ENCODE measurements at regions not wholly inside any gene's neighbourhood (a gene's known extent, or its start where the extent isn't known, plus 50 kb on each side); places are given as distances from the start of the nearest gene placed in this dataset.

DNA sequence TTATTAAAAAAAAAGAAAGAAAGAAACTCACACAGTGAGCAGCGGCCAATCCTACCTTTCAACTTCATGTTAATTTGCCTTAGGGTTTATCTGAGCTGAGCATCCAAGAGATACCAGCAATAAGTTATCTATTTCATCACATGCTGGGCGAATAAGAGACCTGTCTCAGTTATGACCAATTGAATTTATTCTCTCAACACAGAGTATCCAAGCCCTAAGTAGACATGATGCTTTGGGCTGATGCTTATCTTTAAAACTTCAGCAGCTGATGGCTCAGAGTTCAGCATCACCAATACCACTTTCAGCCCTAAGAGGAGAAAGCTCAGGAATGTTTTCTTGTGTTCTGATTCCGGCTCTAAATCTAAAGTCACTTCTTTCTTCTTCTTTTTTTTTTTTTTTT is 489.0 kb upstream of the ZFHX3 start:
- peaks cover 2% of the 10 kb centered on the region for H3K27me3 ChIP-seq (ENCODE audit: control insufficient read depth, insufficient read depth, low read length)
- H3K4me3 ChIP-seq (ENCODE audit: low read length): no peak overlapping the region
- WGBS (ENCODE audit: insufficient coverage): no CpG with 5 or more reads among the region's 3 CpGs

DNA sequence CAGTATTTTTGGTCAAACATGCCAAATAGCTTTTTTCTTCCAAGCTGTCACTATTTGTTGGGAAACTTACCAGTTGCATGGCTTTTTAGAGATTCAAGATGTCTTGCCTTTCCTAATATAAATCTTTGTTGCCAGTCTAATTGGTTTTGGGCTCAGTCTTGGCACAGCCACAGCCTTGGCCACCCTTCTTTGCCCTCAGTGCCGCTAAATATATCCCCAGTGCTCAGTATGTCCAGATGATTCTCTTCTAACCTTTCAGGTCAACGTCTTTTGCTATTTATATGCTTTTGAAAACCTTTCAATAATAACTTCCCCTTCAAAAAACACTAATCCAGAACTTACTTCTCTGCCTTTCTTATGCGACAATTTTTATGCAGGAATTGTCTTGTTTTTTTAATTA is 483.1 kb upstream of the ZFHX3 start:
- H3K27ac ChIP-seq (ENCODE audit: low read length): no peak overlapping the region
- WGBS (ENCODE audit: insufficient coverage): 50% methylated on average over 1 of the region's 3 CpGs

More for the DNA sequence above, 489.0 kb upstream of the ZFHX3 start:
- no peaks in the 10 kb centered on the region for H3K36me3 ChIP-seq (ENCODE audit: control insufficient read depth, insufficient read depth, low read length)
- no peak overlapping the region for H3K27ac ChIP-seq (ENCODE audit: low read length)
- no peaks in the 10 kb centered on the region for H3K4me1 ChIP-seq (ENCODE audit: control insufficient read depth, insufficient read depth, low read length)
- DNase-seq: no peak
- no peaks in the 10 kb centered on the region for H3K9me3 ChIP-seq (replicated peaks; ENCODE audit: control insufficient read depth, low read depth, low read length)

DNA sequence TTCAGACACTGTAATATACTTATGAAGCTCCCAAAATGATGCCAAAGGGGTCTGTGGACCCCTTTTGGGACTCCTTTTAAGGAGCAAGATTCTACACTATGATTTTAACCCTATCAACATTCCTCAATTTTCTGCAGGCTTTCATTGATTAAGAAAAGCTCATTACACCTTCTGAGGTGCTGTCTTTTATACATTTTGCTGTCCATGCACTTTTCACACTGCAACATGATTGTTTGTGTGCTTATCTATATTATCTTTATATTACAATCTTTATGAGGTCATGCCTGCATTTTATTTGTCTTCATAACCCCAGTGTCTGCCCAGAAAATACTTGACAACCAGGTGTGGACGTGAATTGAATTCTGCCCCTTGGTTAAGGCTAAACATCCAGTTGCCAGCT is 482.6 kb upstream of the ZFHX3 start:
- Histone ChIP-seq H3K4me3 (ENCODE audit: low read length) (no peak overlapping the region), H3K4me1 (ENCODE audit: control insufficient read depth, insufficient read depth, low read length) (peaks cover 5% of the 10 kb centered on the region), H3K27me3 (ENCODE audit: control insufficient read depth, insufficient read depth, low read length) (no peaks in the 10 kb centered on the region), H3K9me3 (replicated peaks; ENCODE audit: control insufficient read depth, low read depth, low read length) (no peaks in the 10 kb centered on the region), H3K27ac (ENCODE audit: low read length) (no peak overlapping the region), H3K36me3 (ENCODE audit: control insufficient read depth, insufficient read depth, low read length) (no peaks in the 10 kb centered on the region)
- WGBS (ENCODE audit: insufficient coverage): 45% methylated on average over 1 of the region's 1 CpG
- no peak for DNase-seq

More for the DNA sequence above, 483.1 kb upstream of the ZFHX3 start:
- H3K36me3 ChIP-seq (ENCODE audit: control insufficient read depth, insufficient read depth, low read length): no peaks in the 10 kb centered on the region
- peaks cover 5% of the 10 kb centered on the region for H3K4me1 ChIP-seq (ENCODE audit: control insufficient read depth, insufficient read depth, low read length)
- H3K4me3 ChIP-seq (ENCODE audit: low read length): no peak overlapping the region
- H3K9me3 ChIP-seq (replicated peaks; ENCODE audit: control insufficient read depth, low read depth, low read length): no peaks in the 10 kb centered on the region
- DNase-seq: no peak
- no peaks in the 10 kb centered on the region for H3K27me3 ChIP-seq (ENCODE audit: control insufficient read depth, insufficient read depth, low read length)

DNA sequence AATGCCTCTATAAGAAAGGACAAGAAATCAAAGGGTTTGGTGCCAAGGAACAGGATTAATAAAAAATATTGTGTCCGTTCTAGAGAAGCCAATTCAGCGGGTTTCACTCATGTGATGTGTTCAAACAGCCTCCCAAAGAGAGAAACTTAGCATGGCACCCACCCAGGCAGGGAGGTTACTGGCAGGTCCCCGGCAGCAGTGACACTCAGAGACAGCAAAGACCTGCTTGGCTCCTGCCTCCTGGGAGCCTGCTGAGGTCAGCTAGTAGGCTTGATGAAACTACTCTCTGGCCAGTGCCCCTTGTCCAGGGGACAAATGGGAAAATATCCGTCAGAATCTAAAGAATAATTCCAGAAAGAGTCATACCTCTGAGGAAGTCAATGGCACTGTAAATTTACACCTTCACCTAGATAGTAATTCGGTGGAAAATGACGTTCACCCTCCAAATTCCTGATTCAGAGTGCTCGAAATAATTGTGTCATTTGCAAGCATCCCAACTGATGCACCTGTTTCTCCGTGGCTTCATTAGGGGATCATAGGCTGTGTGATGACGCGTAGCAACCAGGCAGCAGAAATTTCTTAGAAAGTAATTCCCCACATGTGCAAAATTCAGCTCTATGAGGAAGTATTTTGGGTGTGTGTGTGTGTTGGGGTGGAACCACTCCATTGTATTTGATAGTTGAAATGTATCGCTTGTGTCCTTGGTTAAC is 481.5 kb upstream of the ZFHX3 start:
- Histone ChIP-seq H3K27me3 (ENCODE audit: control insufficient read depth, insufficient read depth, low read length) (no peaks in the 10 kb centered on the region), H3K4me3 (ENCODE audit: low read length) (no peak overlapping the region), H3K4me1 (ENCODE audit: control insufficient read depth, insufficient read depth, low read length) (peaks cover 5% of the 10 kb centered on the region), H3K9me3 (replicated peaks; ENCODE audit: control insufficient read depth, low read depth, low read length) (no peaks in the 10 kb centered on the region), H3K36me3 (ENCODE audit: control insufficient read depth, insufficient read depth, low read length) (no peaks in the 10 kb centered on the region), H3K27ac (ENCODE audit: low read length) (no peak overlapping the region)
- WGBS (ENCODE audit: insufficient coverage): 82% methylated on average over 6 of the region's 11 CpGs
- no peak for DNase-seq

DNA sequence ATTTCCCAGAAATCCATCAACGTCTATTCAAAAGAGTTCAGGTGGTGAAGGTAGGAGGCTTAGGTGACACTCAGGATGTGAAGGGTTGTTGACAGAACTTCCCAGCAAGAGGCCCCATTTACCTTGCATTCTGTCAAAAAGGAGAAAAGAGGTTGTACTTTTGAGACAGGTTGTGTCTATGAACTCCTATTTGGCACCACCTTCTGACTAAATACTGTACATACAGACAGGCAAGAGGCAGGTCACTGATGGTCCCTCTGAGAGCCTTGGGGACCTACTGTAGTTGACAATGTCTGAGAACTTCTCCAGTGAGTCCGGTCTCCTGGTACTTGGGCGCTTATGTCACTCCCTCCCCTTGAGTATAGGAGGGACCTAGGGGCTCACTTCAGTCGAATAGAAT is 479.3 kb upstream of the ZFHX3 start:
- H3K27ac ChIP-seq (ENCODE audit: low read length): no peak overlapping the region
- H3K36me3 ChIP-seq (ENCODE audit: control insufficient read depth, insufficient read depth, low read length): no peaks in the 10 kb centered on the region
- DNase-seq: no peak
- peaks cover 5% of the 10 kb centered on the region for H3K4me1 ChIP-seq (ENCODE audit: control insufficient read depth, insufficient read depth, low read length)
- WGBS (ENCODE audit: insufficient coverage): 90% methylated on average over 2 of the region's 4 CpGs
- no peaks in the 10 kb centered on the region for H3K27me3 ChIP-seq (ENCODE audit: control insufficient read depth, insufficient read depth, low read length)
- no peak overlapping the region for H3K4me3 ChIP-seq (ENCODE audit: low read length)
- H3K9me3 ChIP-seq (replicated peaks; ENCODE audit: control insufficient read depth, low read depth, low read length): no peaks in the 10 kb centered on the region

DNA sequence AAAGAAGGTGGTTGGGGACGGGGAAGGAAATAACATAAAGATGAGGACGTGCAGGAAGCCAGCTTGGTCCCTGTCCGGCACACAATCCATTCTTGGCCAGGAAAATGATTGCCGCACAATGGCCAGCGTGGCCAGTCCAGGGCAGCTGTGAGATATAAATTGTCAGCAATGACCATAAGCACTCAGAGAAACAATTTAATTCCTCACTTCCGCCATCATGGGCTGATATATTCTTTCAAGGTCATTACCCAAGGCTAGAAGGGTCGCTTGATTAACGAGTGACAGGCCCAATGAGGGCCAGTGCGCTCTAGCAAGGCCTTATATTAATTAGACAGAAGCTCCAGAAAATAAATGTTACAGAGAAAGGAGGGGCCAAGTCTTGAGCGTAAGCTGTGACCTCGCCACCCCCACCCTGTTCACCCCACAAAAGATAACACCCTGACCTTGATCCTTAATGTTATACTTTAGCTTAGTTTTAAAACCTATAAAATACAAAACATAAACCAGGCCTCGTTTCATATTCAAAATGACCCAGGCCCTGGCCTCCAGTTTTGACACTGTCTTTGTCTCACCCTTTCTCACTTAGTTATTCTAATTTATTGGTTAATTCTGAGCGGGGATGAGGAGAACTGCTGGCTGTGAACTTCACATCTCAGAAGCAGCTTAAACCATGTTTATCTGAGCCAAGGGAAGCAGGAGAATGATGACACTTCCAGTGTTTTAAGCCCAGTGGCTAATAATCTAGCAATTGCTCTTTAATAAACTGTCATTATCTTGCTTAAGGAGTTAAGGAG is 478.3 kb upstream of the ZFHX3 start:
- H3K4me3 ChIP-seq (ENCODE audit: low read length): no peak overlapping the region
- H3K27me3 ChIP-seq (ENCODE audit: control insufficient read depth, insufficient read depth, low read length): no peaks in the 10 kb centered on the region
- H3K4me1 ChIP-seq (ENCODE audit: control insufficient read depth, insufficient read depth, low read length): peaks cover 5% of the 10 kb centered on the region
- DNase-seq: no peak
- H3K27ac ChIP-seq (ENCODE audit: low read length): no peak overlapping the region
- no peaks in the 10 kb centered on the region for H3K9me3 ChIP-seq (replicated peaks; ENCODE audit: control insufficient read depth, low read depth, low read length)
- H3K36me3 ChIP-seq (ENCODE audit: control insufficient read depth, insufficient read depth, low read length): no peaks in the 10 kb centered on the region
- WGBS (ENCODE audit: insufficient coverage): 83% methylated on average over 4 of the region's 13 CpGs

DNA sequence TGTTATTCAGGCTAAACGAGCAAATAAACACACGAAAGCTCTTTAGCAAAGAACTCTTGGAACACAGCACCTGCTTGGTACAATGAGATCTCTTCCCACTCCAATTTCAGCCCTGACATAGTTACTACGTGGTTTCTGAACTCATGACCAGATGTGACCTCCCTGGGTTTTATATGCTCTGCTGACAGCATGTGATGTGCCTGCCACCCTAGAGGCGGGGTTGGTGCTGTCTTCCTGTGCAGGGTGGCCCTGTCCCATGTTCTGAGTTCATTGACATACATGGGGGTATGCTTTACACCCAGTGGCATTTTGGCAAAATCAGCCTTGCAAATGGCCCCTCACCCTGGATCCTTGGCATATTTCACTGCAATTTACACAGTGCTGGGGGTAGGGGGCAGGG is 475.3 kb upstream of the ZFHX3 start:
- WGBS (ENCODE audit: insufficient coverage): 83% methylated on average over 2 of the region's 4 CpGs
- Histone ChIP-seq H3K27ac (ENCODE audit: low read length) (no peak overlapping the region), H3K4me3 (ENCODE audit: low read length) (no peak overlapping the region), H3K9me3 (replicated peaks; ENCODE audit: control insufficient read depth, low read depth, low read length) (no peaks in the 10 kb centered on the region), H3K36me3 (ENCODE audit: control insufficient read depth, insufficient read depth, low read length) (no peaks in the 10 kb centered on the region), H3K27me3 (ENCODE audit: control insufficient read depth, insufficient read depth, low read length) (no peaks in the 10 kb centered on the region), H3K4me1 (ENCODE audit: control insufficient read depth, insufficient read depth, low read length) (no peaks in the 10 kb centered on the region)
- no peak for DNase-seq

DNA sequence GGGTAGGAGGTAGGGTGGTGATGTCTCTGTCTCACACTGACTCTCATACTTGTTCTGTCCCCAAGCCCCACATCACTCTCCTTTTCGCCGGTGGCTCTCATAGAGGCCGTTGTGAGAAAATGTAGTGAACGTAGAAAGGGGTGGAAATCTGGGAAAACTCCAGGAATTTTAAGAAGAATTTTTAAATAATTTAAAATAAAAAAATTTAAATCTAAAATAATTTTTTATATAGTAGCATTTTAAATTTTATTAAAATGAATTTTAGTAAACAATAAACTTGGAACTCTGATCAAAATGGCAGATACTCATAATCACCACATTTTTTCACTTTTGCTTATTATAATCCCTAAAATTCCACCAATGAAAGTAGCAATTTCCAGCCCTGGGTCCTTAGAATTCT is 473.6 kb upstream of the ZFHX3 start:
- Histone ChIP-seq H3K27ac (ENCODE audit: low read length) (no peak overlapping the region), H3K9me3 (replicated peaks; ENCODE audit: control insufficient read depth, low read depth, low read length) (no peaks in the 10 kb centered on the region), H3K4me1 (ENCODE audit: control insufficient read depth, insufficient read depth, low read length) (no peaks in the 10 kb centered on the region), H3K4me3 (ENCODE audit: low read length) (no peak overlapping the region), H3K27me3 (ENCODE audit: control insufficient read depth, insufficient read depth, low read length) (no peaks in the 10 kb centered on the region), H3K36me3 (ENCODE audit: control insufficient read depth, insufficient read depth, low read length) (no peaks in the 10 kb centered on the region)
- WGBS (ENCODE audit: insufficient coverage): no CpG with 5 or more reads among the region's 4 CpGs
- no peak for DNase-seq

DNA sequence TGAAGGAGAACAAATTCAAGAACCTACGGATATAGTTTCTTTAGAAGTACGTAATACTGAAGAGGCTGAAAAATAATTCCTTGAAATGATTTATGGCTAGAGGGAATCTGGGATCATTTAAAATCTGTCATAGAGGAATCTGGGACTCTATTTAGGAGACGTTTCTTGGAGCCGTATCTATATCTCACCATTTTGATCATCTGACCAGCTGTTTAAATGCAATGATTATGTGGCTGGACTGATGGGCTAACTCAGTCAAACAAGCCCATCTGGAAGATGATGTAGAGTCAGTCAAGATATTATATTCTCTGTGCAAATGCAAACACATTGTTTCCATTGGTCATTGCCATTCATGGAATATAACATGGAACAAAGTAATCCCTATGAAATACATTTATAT is 467.7 kb upstream of the ZFHX3 start:
- Histone ChIP-seq H3K27ac (ENCODE audit: low read length) (no peak overlapping the region), H3K4me1 (ENCODE audit: control insufficient read depth, insufficient read depth, low read length) (no peaks in the 10 kb centered on the region), H3K27me3 (ENCODE audit: control insufficient read depth, insufficient read depth, low read length) (no peaks in the 10 kb centered on the region), H3K9me3 (replicated peaks; ENCODE audit: control insufficient read depth, low read depth, low read length) (no peaks in the 10 kb centered on the region), H3K4me3 (ENCODE audit: low read length) (no peak overlapping the region), H3K36me3 (ENCODE audit: control insufficient read depth, insufficient read depth, low read length) (no peaks in the 10 kb centered on the region)
- WGBS (ENCODE audit: insufficient coverage): 54% methylated on average over 2 of the region's 4 CpGs
- no peak for DNase-seq

DNA sequence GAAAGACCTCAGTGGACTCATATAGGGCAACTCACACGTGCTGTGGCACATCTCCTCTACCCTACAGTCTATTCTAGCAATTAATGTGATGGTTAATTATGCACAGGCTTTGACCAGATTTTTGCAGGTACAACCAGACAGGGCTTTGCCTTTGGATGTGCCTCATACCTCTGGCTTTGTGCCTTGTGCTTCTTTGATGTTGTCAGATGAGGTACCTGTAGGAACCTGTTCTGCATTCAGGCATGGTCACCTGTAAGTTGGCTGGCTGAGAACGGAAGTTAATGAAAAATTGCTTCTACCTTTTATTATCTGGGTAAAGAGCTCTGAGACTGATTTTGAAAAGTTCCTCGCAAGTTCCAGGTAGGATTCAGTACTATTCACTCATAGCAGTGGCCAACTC is 462.9 kb upstream of the ZFHX3 start:
- Histone ChIP-seq H3K9me3 (replicated peaks; ENCODE audit: control insufficient read depth, low read depth, low read length) (no peaks in the 10 kb centered on the region), H3K27me3 (ENCODE audit: control insufficient read depth, insufficient read depth, low read length) (no peaks in the 10 kb centered on the region), H3K4me3 (ENCODE audit: low read length) (no peak overlapping the region), H3K4me1 (ENCODE audit: control insufficient read depth, insufficient read depth, low read length) (no peaks in the 10 kb centered on the region), H3K27ac (ENCODE audit: low read length) (no peak overlapping the region), H3K36me3 (ENCODE audit: control insufficient read depth, insufficient read depth, low read length) (no peaks in the 10 kb centered on the region)
- no peak for DNase-seq
- WGBS (ENCODE audit: insufficient coverage): 82% methylated on average over 1 of the region's 3 CpGs
